GM19328 (cell line): ENCODE measurements at regions not wholly inside any gene's neighbourhood (a gene's known extent, or its start where the extent isn't known, plus 50 kb on each side); places are given as distances from the start of the nearest gene placed in this dataset.
A peak's percentile ranks its signal among the peaks of the same experiment; 100 is the strongest.
"Not testable (repeated sequence)": the region's sequence is repeated elsewhere in the genome, so short reads cannot be mapped to it uniquely, and the experiment has no call there.

Experiments used
- ATAC-seq: cut with Tn5 transposase; IDR thresholded peaks from one replicate; pipeline ENCODE4 v1.9.1; 2021; ENCODE audit warnings: mild to moderate bottlenecking, moderate library complexity; ENCODE audit not compliant: unreplicated experiment

GRCh38 chr21:6482616-6483015 is 4038.8 kb upstream of the TPTE start:
- not testable (repeated sequence) for ATAC-seq

- ATAC-seq: not testable (repeated sequence)
Measured at GRCh38 chr21:6483645-6484044, 4037.7 kb upstream of the TPTE start.

- ATAC-seq: not testable (repeated sequence)
Measured at GRCh38 chr21:6486821-6487220, 4034.6 kb upstream of the TPTE start.

GRCh38 chr21:6492691-6493090 is 4028.7 kb upstream of the TPTE start:
- ATAC-seq: not testable (repeated sequence)

GRCh38 chr21:6493957-6494356 is 4027.4 kb upstream of the TPTE start:
- not testable (repeated sequence) for ATAC-seq

GRCh38 chr21:6496356-6496755 is 4025.0 kb upstream of the TPTE start:
- not testable (repeated sequence) for ATAC-seq

- peak; percentile 31 for ATAC-seq
Measured at GRCh38 chr21:6498716-6499115, 4022.7 kb upstream of the TPTE start.

GRCh38 chr21:6499128-6499826 is 4022.1 kb upstream of the TPTE start:
- ATAC-seq: peak; percentile 59

- not testable (repeated sequence) for ATAC-seq
Measured at GRCh38 chr21:6499866-6500265, 4021.5 kb upstream of the TPTE start.

- ATAC-seq: not testable (repeated sequence)
Measured at GRCh38 chr21:6500681-6501080, 4020.7 kb upstream of the TPTE start.

- not testable (repeated sequence) for ATAC-seq
Measured at GRCh38 chr21:6506167-6506894, 4015.1 kb upstream of the TPTE start.

GRCh38 chr21:6507632-6508031 is 4013.8 kb upstream of the TPTE start:
- not testable (repeated sequence) for ATAC-seq

- not testable (repeated sequence) for ATAC-seq
Measured at GRCh38 chr21:6521777-6522176, 3999.6 kb upstream of the TPTE start.

- not testable (repeated sequence) for ATAC-seq
Measured at GRCh38 chr21:6526213-6526612, 3995.2 kb upstream of the TPTE start.

GRCh38 chr21:6530655-6531054 is 3990.7 kb upstream of the TPTE start:
- not testable (repeated sequence) for ATAC-seq

GRCh38 chr21:6533261-6533660 is 3988.1 kb upstream of the TPTE start:
- not testable (repeated sequence) for ATAC-seq

- not testable (repeated sequence) for ATAC-seq
Measured at GRCh38 chr21:6538320-6538719, 3983.1 kb upstream of the TPTE start.

- ATAC-seq: not testable (repeated sequence)
Measured at GRCh38 chr21:6539688-6540087, 3981.7 kb upstream of the TPTE start.

- not testable (repeated sequence) for ATAC-seq
Measured at GRCh38 chr21:6541036-6541435, 3980.3 kb upstream of the TPTE start.

- ATAC-seq: not testable (repeated sequence)
Measured at GRCh38 chr21:6545288-6545687, 3976.1 kb upstream of the TPTE start.

- not testable (repeated sequence) for ATAC-seq
Measured at GRCh38 chr21:6551045-6551444, 3970.3 kb upstream of the TPTE start.
